ENCODE measurements at regions not wholly inside any gene's neighbourhood (a gene's known extent, or its start where the extent isn't known, plus 50 kb on each side); places are given as distances from the start of the nearest gene placed in this dataset.

DNA sequence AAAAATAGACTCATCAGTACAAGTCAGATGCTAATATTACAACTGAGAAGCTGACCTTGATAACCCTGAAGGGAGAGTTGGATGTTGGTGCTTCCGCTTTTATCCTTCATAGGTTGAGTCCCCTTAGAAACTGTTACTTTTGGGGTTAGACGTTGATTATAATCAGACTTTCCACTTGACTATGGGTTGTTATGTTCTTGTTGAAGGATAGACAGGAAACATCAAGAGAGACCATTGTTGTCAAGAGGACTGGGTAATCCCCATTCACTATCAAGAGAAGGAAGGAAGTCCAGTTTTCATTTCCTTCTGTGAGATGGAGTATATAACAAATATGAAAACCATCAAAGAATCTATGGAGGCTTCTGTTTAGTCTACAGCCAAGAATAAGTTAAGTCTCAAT lies 229.9 kb upstream of the AFF2 start:
- TF ChIP-seq, protein P1, sequence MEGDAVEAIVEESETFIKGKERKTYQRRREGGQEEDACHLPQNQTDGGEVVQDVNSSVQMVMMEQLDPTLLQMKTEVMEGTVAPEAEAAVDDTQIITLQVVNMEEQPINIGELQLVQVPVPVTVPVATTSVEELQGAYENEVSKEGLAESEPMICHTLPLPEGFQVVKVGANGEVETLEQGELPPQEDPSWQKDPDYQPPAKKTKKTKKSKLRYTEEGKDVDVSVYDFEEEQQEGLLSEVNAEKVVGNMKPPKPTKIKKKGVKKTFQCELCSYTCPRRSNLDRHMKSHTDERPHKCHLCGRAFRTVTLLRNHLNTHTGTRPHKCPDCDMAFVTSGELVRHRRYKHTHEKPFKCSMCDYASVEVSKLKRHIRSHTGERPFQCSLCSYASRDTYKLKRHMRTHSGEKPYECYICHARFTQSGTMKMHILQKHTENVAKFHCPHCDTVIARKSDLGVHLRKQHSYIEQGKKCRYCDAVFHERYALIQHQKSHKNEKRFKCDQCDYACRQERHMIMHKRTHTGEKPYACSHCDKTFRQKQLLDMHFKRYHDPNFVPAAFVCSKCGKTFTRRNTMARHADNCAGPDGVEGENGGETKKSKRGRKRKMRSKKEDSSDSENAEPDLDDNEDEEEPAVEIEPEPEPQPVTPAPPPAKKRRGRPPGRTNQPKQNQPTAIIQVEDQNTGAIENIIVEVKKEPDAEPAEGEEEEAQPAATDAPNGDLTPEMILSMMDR (IDR thresholded peaks at IDR 0.05; ENCODE audit: borderline replicate concordance, extremely low read depth, low read length, poor library complexity, severe bottlenecking): no peak
- TF ChIP-seq EZH2 (IDR thresholded peaks at IDR 0.05; ENCODE audit: borderline replicate concordance, low read depth, low read length, severe bottlenecking): no peak

Data from DND-41 (cell line).